Keratinocyte (primary cell): ENCODE measurements at regions not wholly inside any gene's neighbourhood (a gene's known extent, or its start where the extent isn't known, plus 50 kb on each side); places are given as distances from the start of the nearest gene placed in this dataset.

Experiments
- EZH2 ChIP-seq: IDR thresholded peaks from one replicate; pipeline ENCODE4 v1.6.1; 2012; ENCODE audit warnings: inconsistent platforms, mild to moderate bottlenecking, low read length, moderate library complexity
- TF ChIP-seq, protein P1 (sequence below), 3 experiments: IDR thresholded peaks in 1 of 3; conservative IDR thresholded peaks in 1 of 3; optimal IDR thresholded peaks in 1 of 3; 2 replicates in 2 of 3; 3 replicates in 1 of 3; pipeline versions ENCODE3 to v1.5.1; 2011; ENCODE audit warnings: low read length in 3 of 3, mild to moderate bottlenecking in 3 of 3, moderate library complexity in 2 of 3, control low read depth in 1 of 3, inconsistent platforms in 1 of 3; ENCODE audit not compliant: insufficient read depth in 2 of 3; ENCODE audit errors: extremely low read depth in 1 of 3

DNA sequence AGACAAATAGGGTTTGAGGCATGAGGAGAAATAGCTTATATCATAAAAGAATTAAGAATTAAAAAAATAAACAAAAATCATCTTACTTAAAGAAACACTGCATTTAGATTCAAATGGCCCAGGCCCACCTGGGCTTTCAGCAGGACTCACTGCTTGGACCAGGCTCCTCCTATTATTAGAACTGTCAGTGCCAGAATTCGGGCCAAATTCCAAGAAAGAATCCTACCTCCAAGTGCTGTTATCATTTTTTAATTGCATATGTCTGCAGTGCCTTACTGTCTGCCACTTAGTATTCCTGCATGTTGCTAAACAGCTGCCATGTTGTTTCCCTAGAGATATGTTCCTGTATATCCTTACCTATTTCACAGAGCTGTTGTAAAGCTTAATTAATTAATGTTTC, 112.0 kb downstream of the BARHL2 start:
- TF ChIP-seq, protein P1, sequence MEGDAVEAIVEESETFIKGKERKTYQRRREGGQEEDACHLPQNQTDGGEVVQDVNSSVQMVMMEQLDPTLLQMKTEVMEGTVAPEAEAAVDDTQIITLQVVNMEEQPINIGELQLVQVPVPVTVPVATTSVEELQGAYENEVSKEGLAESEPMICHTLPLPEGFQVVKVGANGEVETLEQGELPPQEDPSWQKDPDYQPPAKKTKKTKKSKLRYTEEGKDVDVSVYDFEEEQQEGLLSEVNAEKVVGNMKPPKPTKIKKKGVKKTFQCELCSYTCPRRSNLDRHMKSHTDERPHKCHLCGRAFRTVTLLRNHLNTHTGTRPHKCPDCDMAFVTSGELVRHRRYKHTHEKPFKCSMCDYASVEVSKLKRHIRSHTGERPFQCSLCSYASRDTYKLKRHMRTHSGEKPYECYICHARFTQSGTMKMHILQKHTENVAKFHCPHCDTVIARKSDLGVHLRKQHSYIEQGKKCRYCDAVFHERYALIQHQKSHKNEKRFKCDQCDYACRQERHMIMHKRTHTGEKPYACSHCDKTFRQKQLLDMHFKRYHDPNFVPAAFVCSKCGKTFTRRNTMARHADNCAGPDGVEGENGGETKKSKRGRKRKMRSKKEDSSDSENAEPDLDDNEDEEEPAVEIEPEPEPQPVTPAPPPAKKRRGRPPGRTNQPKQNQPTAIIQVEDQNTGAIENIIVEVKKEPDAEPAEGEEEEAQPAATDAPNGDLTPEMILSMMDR (optimal IDR thresholded peaks at IDR 0.05 in 1 of 3, IDR thresholded peaks at IDR 0.05 in 1 of 3, conservative IDR thresholded peaks at IDR 0.05 in 1 of 3; ENCODE audit: extremely low read depth in 1 of 3, insufficient read depth in 2 of 3, low read length in 3 of 3), result no peak
- TF ChIP-seq EZH2, result no peak
